SIG-M5 treated with dmso at 0.1 percent for 504 hours (cell line): ENCODE measurements at regions not wholly inside any gene's neighbourhood (a gene's known extent, or its start where the extent isn't known, plus 50 kb on each side); places are given as distances from the start of the nearest gene placed in this dataset.

Experiments
- DNase-seq: peaks from one replicate; lab custom pipeline; 2025; ENCODE audit not compliant: unreplicated experiment; lab: John Stamatoyannopoulos, UW

DNA sequence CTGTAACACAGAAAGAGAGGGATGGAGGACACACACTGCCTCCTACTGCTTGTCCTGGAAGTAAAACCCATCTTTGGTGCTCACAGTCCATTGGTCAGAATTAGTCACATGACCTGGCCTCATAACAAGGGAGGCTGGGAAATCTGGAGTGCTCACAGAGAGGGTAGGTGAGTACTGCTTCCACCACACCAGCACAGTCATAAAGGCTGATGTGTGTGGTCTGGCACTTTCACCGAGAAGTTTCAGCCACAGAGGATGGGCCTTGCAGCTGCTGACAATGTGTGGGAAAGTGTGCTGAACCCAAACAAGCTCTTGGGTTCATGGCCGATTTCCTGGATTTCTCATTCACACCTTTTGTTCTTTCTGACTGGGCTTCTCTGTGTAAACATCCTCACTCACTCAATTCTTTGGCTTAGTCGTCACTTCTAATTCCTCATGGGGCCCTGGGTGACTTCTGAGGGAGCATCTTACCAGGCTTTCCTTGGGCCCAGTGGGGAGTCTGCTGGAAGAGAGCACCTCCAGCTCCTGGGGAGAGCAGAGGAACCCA is 100.7 kb downstream of the ASB7 start:
- DNase-seq, result no peak

GRCh38 chr15:100703671-100704070 is 101.3 kb downstream of the ASB7 start:
- DNase-seq, result no peak

- DNase-seq, result no peak
Observed at GRCh38 chr15:100704281-100705055, 102.1 kb downstream of the ASB7 start.

GRCh38 chr15:100705065-100705464 is 102.7 kb downstream of the ASB7 start:
- no peak for DNase-seq

DNA sequence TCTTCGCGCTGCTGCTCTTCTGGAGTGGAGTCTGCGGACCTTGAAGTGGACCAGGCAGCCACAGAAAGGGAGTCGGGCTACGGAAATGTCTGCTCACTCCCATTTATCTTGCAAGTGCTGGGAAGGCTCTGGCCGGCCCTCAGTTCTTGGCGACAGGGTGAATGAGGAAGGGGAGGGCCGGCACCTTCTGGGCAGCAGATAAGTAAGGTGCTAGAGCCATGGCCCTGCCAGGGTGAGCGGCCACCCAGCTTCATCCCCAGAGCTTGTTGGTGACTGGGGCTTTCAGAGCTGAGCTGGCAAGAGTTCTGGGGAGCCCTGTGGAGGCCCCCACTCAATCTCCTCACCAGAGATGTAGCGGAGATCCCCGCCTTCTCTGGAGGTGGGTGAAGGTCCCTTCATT is 103.5 kb downstream of the ASB7 start:
- DNase-seq, result no peak

DNA sequence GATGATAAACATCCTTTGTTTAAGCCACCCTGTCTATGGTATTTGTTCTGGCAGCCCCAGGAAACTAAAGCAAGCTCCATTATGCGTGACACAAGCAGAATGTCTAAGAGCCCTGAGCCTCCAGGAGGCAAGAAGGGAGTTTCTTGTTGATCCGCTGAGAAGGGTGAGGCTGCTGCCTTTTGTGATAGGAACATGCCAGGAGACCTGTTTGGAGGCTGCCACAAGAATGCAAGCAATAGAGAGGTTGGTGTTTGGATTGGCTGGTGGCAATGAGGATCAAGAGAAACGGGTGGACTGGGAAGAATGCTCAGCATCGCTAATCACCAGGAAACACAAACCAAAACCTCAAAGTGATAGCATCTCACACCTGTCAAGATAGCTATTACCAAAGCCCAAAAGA is 104.8 kb downstream of the ASB7 start:
- DNase-seq, result no peak

GRCh38 chr15:100708916-100709315 is 106.5 kb downstream of the ASB7 start:
- no peak for DNase-seq

GRCh38 chr15:100710222-100710621 is 107.8 kb downstream of the ASB7 start:
- DNase-seq, result no peak

DNA sequence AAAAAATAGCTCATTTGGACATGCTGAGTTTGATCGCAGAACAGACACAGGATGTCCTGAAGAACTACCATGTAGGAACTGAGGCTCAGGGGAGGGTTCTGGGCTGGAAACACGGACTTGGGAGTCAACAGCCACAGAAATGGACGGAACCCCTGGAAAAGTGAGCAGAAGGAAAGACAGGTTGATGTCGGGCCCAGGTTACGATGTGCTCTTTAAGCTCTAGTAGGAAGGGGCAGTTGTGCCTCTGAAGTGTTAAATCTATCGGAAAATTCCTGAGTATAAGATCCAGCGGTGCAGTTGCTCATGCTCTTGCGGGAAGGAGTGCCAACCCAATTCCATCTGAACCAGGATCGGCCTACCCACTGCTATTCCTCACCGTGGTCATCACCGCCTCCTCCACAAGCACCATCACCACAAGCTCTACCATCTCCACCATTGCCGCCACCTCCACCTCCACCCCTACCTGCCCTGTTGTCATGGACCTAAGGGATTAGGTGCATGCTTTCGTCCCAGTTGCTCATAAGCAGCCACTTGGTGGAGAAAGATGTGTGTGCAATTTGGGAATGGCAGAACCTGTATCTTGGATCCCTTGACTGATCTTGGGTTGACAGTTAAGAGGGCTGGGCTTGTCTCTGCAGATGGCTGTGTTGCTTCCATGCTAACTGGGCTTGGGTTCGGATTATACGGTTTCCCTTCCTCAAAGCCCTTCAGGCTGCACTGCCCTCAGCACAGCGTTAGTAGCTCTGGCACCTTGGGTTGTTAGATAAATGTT is 108.5 kb downstream of the ASB7 start:
- no peak for DNase-seq

DNA sequence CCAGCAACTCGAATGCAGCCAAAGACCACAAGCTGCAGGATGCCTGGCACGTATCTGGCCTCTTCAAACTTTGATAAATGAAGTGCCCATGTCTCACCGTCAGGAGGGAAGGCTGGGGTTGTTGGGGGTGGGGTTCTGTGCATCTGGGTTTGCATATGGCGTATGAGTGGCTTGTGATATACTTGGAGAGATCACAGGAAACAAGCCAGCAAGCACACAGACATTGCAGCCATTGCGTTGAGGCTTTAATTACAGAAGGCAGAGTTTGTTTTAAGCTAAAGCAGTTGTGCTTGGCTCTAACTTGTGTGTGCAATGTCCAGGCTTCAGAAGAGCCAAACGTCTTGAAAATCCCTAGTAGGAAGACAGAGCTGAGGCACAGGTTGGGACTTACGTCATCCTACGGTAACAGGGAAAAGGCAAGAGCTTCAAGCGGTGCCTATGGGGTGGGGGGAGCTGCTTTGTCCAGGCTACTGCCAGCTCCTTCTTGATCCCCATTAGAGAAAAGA is 109.2 kb downstream of the ASB7 start:
- no peak for DNase-seq

GRCh38 chr15:100712226-100712625 is 109.8 kb downstream of the ASB7 start:
- no peak for DNase-seq

- peak; percentile 67 for DNase-seq
Observed at GRCh38 chr15:100713163-100713867, 110.9 kb downstream of the ASB7 start.

DNA sequence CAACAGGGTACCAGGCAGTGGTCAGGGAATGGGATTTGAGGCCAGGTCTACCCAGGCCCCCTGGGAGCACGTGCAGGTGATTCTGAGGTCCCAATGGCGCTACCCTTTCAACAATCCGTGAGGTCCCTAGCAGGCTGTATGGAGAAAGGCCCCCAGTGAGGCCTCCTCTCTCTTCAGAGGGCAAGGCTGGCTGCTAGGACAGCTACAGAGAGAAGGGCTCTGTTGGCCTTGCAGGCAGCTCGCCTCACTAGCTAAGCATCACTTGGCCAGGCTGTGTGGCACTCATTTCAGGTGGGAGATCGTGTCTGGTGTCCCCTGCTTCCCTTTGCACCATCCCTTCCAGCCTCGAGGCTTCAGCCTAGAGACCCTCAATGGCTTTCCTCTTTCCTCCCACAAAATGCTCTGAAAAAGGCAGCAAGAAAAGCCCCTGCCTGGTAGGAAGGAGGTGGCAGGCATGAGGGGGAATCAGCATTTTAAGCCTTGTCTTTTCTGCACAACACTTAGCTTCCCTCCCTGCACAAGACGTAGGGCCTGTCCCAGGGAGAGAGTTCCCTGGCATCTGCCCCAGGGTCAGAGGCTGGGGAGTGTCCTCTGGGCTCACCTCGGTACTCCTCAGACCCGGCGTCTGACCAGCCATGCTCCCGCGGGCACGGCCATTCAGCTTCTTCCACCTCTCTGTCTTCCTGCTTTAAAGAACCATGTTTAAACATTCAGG is 111.8 kb downstream of the ASB7 start:
- DNase-seq, result no peak

GRCh38 chr15:100714749-100715342 is 112.5 kb downstream of the ASB7 start:
- DNase-seq, result no peak

GRCh38 chr15:100715571-100716455 is 113.4 kb downstream of the ASB7 start:
- no peak for DNase-seq

- DNase-seq, result no peak
Observed at GRCh38 chr15:100716456-100717085, 114.2 kb downstream of the ASB7 start.

DNA sequence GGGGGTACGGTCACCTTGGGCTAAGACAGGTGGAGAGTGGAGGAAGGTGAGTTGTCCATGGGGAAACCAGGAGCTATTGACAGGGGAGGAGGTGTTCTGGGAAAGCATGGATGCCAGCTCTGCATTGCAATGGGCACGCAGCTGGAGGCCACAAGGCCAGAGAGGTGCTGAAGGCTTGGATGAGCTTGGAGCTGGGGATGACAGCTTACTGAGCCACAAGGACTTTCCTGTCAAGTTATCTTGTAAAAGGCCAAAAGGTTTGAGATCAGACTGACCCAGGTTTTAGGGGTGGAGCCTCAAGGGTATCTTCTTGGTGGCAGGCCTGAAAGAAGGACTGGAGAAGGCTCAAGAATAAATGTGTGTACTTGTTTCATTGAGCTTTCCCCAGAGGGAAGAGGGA is 115.2 kb downstream of the ASB7 start:
- no peak for DNase-seq

- no peak for DNase-seq
Observed at GRCh38 chr15:100718075-100718980, 115.9 kb downstream of the ASB7 start.
